Tibial artery (tissue), 4 donors: ENCODE measurements at regions not wholly inside any gene's neighbourhood (a gene's known extent, or its start where the extent isn't known, plus 50 kb on each side); places are given as distances from the start of the nearest gene placed in this dataset.

ENCODE experiments used
- DNase-seq, 2 donors: peaks; one replicate each; pipeline ENCODE4 v3.0.0-alpha.2; 2019
- H3K27ac ChIP-seq, 2 donors: fragments of 200-600 bp; sonication (generic) in 1 of 2; 1 replicate in 1 of 2; 2 replicates in 1 of 2; pipeline ENCODE4 v1.5.1; 2018 to 2019; ENCODE audit warnings: mild to moderate bottlenecking in 1 of 2
- H3K27me3 ChIP-seq, 2 donors: fragments of 200-600 bp; sonication (generic) in 1 of 2; one replicate each; pipeline versions ENCODE4 v1.5.1 to v1.6.0; 2016 to 2019
- H3K36me3 ChIP-seq, 3 donors: fragments of 200-600 bp; sonication (generic) in 2 of 3; one replicate each; pipeline ENCODE4 v1.5.1; 2016 to 2019; ENCODE audit warnings: mild to moderate bottlenecking in 2 of 3
- H3K4me1 ChIP-seq, 4 donors: fragments of 200-600 bp; sonication (generic) in 2 of 4; 1 replicate in 3 of 4; 2 replicates in 1 of 4; pipeline ENCODE4 v1.5.1; 2016 to 2019
- H3K4me3 ChIP-seq, 2 donors: fragments of 200-600 bp; sonication (generic) in 1 of 2; 1 replicate in 1 of 2; 2 replicates in 1 of 2; pipeline ENCODE4 v1.5.1; 2018 to 2019; ENCODE audit warnings: mild to moderate bottlenecking in 2 of 2
- H3K9me3 ChIP-seq, 3 donors: fragments of 200-600 bp; sonication (generic) in 1 of 3; one replicate each; pipeline ENCODE4 v1.5.1; 2016 to 2019
- intact Hi-C: fragments of 100-400 bp; cut with DNase I; formaldehyde crosslinking; loops from one replicate; pipeline ENCODE4 v1.15.0; 2023; ENCODE audit warnings: low total_unique reads
- TF ChIP-seq, protein P1 (sequence below), 2 experiments: fragments of 200-600 bp in 1 of 2; fragments of 450-650 bp in 1 of 2; IDR thresholded peaks; one replicate each; pipeline ENCODE4 v1.5.1; 2017 to 2019; ENCODE audit warnings: antibody characterized with exemption in 2 of 2, mild to moderate bottlenecking in 1 of 2, moderate library complexity in 1 of 2

GRCh38 chr2:36246320-36246990, 109.1 kb upstream of the CRIM1 start:
- Histone ChIP-seq H3K4me3 (no peak overlapping the region), H3K36me3 (no peaks in the 10 kb centered on the region), H3K4me1 (no peaks in the 10 kb centered on the region), H3K27me3 (no peaks in the 10 kb centered on the region), H3K9me3 (no peaks in the 10 kb centered on the region), H3K27ac (no peak overlapping the region)
- TF ChIP-seq, protein P1, sequence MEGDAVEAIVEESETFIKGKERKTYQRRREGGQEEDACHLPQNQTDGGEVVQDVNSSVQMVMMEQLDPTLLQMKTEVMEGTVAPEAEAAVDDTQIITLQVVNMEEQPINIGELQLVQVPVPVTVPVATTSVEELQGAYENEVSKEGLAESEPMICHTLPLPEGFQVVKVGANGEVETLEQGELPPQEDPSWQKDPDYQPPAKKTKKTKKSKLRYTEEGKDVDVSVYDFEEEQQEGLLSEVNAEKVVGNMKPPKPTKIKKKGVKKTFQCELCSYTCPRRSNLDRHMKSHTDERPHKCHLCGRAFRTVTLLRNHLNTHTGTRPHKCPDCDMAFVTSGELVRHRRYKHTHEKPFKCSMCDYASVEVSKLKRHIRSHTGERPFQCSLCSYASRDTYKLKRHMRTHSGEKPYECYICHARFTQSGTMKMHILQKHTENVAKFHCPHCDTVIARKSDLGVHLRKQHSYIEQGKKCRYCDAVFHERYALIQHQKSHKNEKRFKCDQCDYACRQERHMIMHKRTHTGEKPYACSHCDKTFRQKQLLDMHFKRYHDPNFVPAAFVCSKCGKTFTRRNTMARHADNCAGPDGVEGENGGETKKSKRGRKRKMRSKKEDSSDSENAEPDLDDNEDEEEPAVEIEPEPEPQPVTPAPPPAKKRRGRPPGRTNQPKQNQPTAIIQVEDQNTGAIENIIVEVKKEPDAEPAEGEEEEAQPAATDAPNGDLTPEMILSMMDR (IDR thresholded peaks at IDR 0.05) = no peak
- no peak for DNase-seq
- intact Hi-C loops = no loop called here

GRCh38 chr2:36245651-36246050, 109.9 kb upstream of the CRIM1 start:
- Histone ChIP-seq H3K27ac (no peak overlapping the region), H3K36me3 (no peaks in the 10 kb centered on the region), H3K27me3 (no peaks in the 10 kb centered on the region), H3K4me3 (no peak overlapping the region), H3K4me1 (no peaks in the 10 kb centered on the region), H3K9me3 (no peaks in the 10 kb centered on the region)
- TF ChIP-seq, protein P1 (IDR thresholded peaks at IDR 0.05) = no peak
- no peak for DNase-seq
- intact Hi-C loops = no loop called here

DNA sequence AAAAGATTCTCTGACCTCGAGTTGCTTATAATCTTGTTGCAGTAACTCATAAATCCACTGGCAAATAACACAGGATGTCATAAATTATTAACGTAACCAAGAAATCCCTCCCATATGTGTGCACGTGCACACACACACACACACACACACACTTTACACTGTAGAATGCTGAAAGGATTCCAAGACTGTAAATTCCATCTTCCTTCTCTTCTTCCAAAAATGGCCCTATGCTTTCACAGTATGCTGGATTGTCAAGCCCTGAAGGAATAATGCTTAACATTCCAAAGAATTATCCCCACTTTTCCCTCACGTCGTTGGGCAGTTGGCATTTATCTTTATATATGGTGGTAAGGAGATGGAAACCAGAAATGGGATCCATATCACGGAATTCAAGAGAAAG, 117.5 kb upstream of the CRIM1 start:
- Histone ChIP-seq H3K4me3 (no peak overlapping the region), H3K4me1 (no peaks in the 10 kb centered on the region), H3K9me3 (no peaks in the 10 kb centered on the region), H3K36me3 (no peaks in the 10 kb centered on the region), H3K27ac (no peak overlapping the region), H3K27me3 (no peaks in the 10 kb centered on the region)
- intact Hi-C loops = no loop called here
- no peak for DNase-seq
- TF ChIP-seq, protein P1 (IDR thresholded peaks at IDR 0.05) = no peak

GRCh38 chr2:36235882-36236281, 119.7 kb upstream of the CRIM1 start:
- intact Hi-C loops = no loop called here
- DNase-seq = no peak
- TF ChIP-seq, protein P1 (IDR thresholded peaks at IDR 0.05) = no peak
- no peaks in the 10 kb centered on the region for H3K36me3 ChIP-seq
- no peak overlapping the region for H3K27ac ChIP-seq
- no peaks in the 10 kb centered on the region for H3K9me3 ChIP-seq
- no peak overlapping the region for H3K4me3 ChIP-seq
- no peaks in the 10 kb centered on the region for H3K4me1 ChIP-seq
- no peaks in the 10 kb centered on the region for H3K27me3 ChIP-seq

DNA sequence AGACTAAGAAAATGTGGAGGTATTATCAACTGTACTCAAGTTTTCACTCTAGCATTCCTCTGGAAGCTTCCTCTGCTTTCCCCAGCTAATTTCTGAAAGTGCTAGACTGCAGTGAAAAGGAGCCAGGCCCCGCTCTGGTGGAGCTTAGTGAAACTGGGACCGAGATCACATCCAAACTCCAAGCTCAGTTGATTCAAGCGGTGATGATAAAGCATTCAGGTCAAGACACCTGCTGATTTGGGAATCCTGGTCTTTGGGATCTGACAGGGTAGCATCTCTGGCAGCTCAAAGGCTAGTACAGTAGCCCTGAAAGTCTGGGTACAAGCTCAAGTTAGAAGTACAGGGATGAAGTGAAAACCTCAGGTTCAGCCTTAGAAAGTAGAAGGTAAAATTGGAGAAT, 120.2 kb upstream of the CRIM1 start:
- Histone ChIP-seq H3K4me3 (no peak overlapping the region), H3K27ac (no peak overlapping the region), H3K36me3 (no peaks in the 10 kb centered on the region), H3K27me3 (no peaks in the 10 kb centered on the region), H3K4me1 (no peaks in the 10 kb centered on the region), H3K9me3 (no peaks in the 10 kb centered on the region)
- no peak for DNase-seq
- TF ChIP-seq, protein P1 (IDR thresholded peaks at IDR 0.05) = no peak
- intact Hi-C loops = no loop called here

DNA sequence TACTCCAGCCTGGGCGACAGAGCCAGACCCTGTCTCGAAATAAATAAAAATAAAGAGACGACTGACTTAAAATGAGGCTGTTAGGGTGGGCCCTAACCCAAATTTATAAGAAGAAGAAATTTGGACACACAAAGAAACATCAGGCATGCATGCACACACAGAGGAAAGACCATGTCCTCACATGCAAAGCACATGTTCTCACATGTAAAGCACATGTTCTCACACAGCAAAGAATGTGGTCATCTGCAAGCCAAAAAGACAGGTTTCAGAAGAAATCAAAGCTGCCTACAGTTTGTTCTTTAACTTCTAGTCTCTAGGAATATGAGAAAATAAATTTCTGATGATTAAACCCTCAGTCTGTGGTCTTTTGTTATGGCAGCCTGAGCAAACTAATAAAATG, 132.3 kb upstream of the CRIM1 start:
- intact Hi-C loops = no loop called here
- Histone ChIP-seq H3K27ac (no peak overlapping the region), H3K4me1 (no peaks in the 10 kb centered on the region), H3K27me3 (no peaks in the 10 kb centered on the region), H3K9me3 (no peaks in the 10 kb centered on the region), H3K4me3 (no peak overlapping the region), H3K36me3 (no peaks in the 10 kb centered on the region)
- TF ChIP-seq, protein P1 (IDR thresholded peaks at IDR 0.05) = no peak
- no peak for DNase-seq
